ENCODE measurements at regions not wholly inside any gene's neighbourhood (a gene's known extent, or its start where the extent isn't known, plus 50 kb on each side); places are given as distances from the start of the nearest gene placed in this dataset.

DNA sequence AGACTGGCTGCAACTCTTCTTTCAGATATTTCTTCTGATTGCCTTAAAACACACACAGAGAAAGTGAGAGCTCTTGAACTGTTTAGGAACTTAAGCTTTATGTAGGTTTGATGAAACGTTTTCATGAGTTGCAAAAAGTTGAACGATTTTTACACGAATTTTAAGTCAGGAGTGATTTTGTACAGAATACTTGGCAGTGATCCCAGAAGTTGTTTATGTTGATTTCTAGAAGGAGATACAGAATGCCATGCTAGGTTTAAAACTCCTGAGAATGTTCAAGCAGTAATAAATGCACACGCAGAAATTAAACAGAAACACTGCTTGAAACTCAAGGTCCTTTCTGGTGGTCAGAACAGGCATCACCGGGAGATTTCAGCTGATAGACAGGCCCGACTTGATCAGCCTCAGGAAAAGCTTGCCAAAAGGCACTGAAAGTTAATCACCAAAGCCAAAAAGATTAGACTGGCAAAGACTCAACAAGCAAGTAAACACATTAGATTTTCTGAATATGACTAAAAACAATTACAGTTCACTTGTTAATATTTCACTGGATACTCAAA lies 123.1 kb downstream of the SOCS6 start:
- H3K36me3 Mint-ChIP-seq (ENCODE audit: insufficient read depth) = no peaks in the 10 kb centered on the region
- H3K27ac Mint-ChIP-seq = no peak overlapping the region
- H3K4me1 Mint-ChIP-seq (ENCODE audit: low read depth) = no peaks in the 10 kb centered on the region
- DNase-seq (ENCODE audit: low spot score, unreplicated experiment) = no peak
- H3K9me3 Mint-ChIP-seq (ENCODE audit: low read depth) = no peaks in the 10 kb centered on the region
- TF ChIP-seq, protein P1, sequence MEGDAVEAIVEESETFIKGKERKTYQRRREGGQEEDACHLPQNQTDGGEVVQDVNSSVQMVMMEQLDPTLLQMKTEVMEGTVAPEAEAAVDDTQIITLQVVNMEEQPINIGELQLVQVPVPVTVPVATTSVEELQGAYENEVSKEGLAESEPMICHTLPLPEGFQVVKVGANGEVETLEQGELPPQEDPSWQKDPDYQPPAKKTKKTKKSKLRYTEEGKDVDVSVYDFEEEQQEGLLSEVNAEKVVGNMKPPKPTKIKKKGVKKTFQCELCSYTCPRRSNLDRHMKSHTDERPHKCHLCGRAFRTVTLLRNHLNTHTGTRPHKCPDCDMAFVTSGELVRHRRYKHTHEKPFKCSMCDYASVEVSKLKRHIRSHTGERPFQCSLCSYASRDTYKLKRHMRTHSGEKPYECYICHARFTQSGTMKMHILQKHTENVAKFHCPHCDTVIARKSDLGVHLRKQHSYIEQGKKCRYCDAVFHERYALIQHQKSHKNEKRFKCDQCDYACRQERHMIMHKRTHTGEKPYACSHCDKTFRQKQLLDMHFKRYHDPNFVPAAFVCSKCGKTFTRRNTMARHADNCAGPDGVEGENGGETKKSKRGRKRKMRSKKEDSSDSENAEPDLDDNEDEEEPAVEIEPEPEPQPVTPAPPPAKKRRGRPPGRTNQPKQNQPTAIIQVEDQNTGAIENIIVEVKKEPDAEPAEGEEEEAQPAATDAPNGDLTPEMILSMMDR (IDR thresholded peaks at IDR 0.05; ENCODE audit: unreplicated experiment) = no peak
- H3K4me3 Mint-ChIP-seq (ENCODE audit: low read depth) = no peak overlapping the region
- H3K27me3 Mint-ChIP-seq = no peaks in the 10 kb centered on the region

DNA sequence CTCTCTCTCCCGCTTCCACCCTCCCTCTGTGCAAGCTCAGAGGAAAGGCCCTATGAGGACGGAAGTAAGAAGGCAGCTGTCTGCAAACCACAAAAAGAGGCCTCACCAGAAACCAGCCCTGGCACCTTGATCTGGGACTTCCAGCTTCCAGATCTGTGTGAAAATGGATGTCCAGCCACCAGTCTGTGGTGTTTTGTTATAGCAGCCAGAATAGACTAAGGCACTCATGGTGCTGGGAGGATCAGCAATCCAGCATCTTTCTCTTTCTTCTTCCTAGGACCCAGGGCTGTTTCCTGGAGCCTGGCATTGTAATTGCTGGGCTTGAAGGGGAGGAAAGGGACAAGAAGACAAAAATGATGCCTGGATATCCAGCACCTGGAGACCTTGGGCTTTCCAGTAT lies 122.5 kb downstream of the SOCS6 start:
- Mint-ChIP-seq H3K27ac (no peak overlapping the region), H3K36me3 (ENCODE audit: insufficient read depth) (no peaks in the 10 kb centered on the region), H3K27me3 (no peaks in the 10 kb centered on the region), H3K4me1 (ENCODE audit: low read depth) (no peaks in the 10 kb centered on the region), H3K9me3 (ENCODE audit: low read depth) (no peaks in the 10 kb centered on the region), H3K4me3 (ENCODE audit: low read depth) (no peak overlapping the region)
- no peak for DNase-seq (ENCODE audit: low spot score, unreplicated experiment)
- TF ChIP-seq, protein P1 (IDR thresholded peaks at IDR 0.05; ENCODE audit: unreplicated experiment) = no peak

DNA sequence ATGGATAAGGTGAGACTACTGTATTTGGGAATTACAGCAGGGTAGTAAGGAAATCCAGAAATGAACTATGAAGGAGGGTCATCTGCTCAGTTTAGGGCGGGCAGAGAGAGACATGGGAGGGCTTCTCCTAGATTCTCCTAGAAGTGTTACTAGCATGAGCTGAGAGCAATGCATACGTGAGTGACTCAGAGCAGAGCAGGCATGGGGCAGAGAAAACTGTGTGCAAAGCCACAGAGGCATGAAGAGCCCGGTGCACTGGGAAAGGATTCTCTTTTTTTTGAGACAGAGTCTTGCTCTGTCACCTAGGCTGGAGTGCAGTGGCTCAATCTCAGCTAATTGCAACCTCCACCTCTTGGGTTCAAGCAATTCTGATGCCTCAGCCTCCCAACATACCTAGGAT lies 116.2 kb downstream of the SOCS6 start:
- DNase-seq (ENCODE audit: low spot score, unreplicated experiment) = no peak
- H3K4me3 Mint-ChIP-seq (ENCODE audit: low read depth) = no peak overlapping the region
- no peaks in the 10 kb centered on the region for H3K27me3 Mint-ChIP-seq
- TF ChIP-seq, protein P1 (IDR thresholded peaks at IDR 0.05; ENCODE audit: unreplicated experiment) = no peak
- no peak overlapping the region for H3K27ac Mint-ChIP-seq
- H3K9me3 Mint-ChIP-seq (ENCODE audit: low read depth) = no peaks in the 10 kb centered on the region
- H3K4me1 Mint-ChIP-seq (ENCODE audit: low read depth) = no peaks in the 10 kb centered on the region
- no peaks in the 10 kb centered on the region for H3K36me3 Mint-ChIP-seq (ENCODE audit: insufficient read depth)

DNA sequence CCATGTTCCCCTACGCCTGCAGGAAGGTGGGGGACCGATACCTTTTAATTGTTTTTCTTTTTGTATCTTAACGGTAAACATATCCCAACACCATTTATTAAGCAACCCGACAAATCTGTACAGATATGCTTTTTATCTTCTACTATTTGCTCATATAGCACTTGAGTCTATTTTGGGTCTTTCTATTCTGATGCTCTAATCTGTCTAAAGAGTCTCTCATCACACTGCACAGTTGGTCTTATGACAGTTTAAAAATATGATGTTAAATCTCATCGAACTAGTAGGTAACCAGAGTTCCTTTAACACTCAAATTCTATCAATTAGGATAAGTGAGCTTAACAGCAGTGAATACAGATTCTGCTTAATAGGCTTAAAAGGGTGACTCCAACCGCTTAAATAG lies 111.6 kb downstream of the SOCS6 start:
- TF ChIP-seq, protein P1 (IDR thresholded peaks at IDR 0.05; ENCODE audit: unreplicated experiment) = no peak
- Mint-ChIP-seq H3K4me1 (ENCODE audit: low read depth) (no peaks in the 10 kb centered on the region), H3K9me3 (ENCODE audit: low read depth) (peaks cover 3% of the 10 kb centered on the region), H3K27me3 (no peaks in the 10 kb centered on the region), H3K27ac (no peak overlapping the region), H3K4me3 (ENCODE audit: low read depth) (no peak overlapping the region), H3K36me3 (ENCODE audit: insufficient read depth) (no peaks in the 10 kb centered on the region)
- DNase-seq (ENCODE audit: low spot score, unreplicated experiment) = no peak

DNA sequence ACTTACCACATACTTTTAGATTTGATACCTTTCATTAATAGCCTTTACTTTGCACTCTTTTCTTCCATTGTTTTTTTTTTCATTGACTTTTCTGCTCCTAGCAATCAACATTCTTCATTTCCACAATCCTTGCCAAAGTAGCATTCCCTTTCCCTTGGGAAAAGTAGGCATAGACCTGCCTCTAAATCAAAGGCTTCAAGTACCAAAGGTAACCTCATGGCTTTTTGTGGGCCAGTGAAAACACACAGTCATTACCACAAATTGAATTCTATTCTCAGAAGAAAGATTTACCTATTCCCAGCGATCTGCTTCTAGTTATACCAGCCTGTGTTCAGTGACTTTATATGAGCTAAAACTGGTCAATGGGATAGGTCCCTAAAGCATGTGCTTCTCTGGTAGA lies 109.2 kb downstream of the SOCS6 start:
- no peaks in the 10 kb centered on the region for H3K4me1 Mint-ChIP-seq (ENCODE audit: low read depth)
- no peak overlapping the region for H3K27ac Mint-ChIP-seq
- H3K4me3 Mint-ChIP-seq (ENCODE audit: low read depth) = no peak overlapping the region
- H3K9me3 Mint-ChIP-seq (ENCODE audit: low read depth) = peaks cover 3% of the 10 kb centered on the region
- H3K27me3 Mint-ChIP-seq = no peaks in the 10 kb centered on the region
- no peak for DNase-seq (ENCODE audit: low spot score, unreplicated experiment)
- H3K36me3 Mint-ChIP-seq (ENCODE audit: insufficient read depth) = no peaks in the 10 kb centered on the region
- TF ChIP-seq, protein P1 (IDR thresholded peaks at IDR 0.05; ENCODE audit: unreplicated experiment) = no peak
